Stimulated activated CD8-positive, alpha-beta memory T cell treated with anti-CD3 and anti-CD28 coated beads, Interleukin-4, amount 100 ng/mL, for 4 hours (primary cell): ENCODE measurements at regions not wholly inside any gene's neighbourhood (a gene's known extent, or its start where the extent isn't known, plus 50 kb on each side); places are given as distances from the start of the nearest gene placed in this dataset.
"Not testable (repeated sequence)": the region's sequence is repeated elsewhere in the genome, so short reads cannot be mapped to it uniquely, and the experiment has no call there.

ENCODE experiments used
- DNase-seq, 2 donors: peaks; one replicate each; pipeline ENCODE4 v3.0.0-alpha.2; 2020; ENCODE audit warnings: low read depth in 2 of 2, low spot score in 1 of 2

DNA sequence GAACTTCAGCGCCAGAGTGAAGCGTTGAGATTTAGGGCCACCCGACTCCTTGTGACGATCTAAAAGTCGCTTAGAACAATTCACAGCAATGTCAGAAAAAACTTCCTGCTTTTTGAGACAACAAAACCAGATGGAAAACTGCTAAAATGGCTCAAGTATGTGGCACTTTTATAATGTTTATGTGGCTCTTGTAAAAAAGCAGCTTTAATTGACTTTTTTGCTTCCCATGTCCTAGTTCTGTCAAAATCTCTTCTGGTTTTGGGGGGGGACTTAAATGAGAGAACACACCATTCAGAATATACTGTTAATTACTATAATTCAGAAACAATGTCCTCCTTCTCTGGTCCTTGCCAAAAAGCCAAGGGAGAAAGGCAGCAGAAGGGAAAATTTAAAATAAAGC lies 154.7 kb upstream of the LSM14A start:
- DNase-seq: no peak

DNA sequence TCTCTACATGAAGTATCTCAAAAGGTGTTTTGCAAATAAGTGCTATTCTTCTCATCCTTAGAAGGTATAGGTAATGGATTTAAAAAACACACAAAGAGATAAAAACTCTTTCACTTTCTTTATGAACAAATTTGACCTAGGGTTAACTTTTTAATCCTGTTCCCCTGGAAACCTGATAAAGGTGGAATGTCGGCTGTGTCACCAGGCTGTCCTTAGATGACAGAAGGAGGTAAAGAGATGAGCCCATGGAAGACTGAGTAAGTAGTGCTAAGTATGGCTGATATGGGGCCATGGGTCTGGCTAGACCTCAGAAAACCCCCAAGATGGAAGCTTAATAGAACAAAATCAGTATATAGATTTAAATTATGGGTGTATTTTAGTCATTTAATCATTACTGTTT lies 153.8 kb upstream of the LSM14A start:
- DNase-seq: no peak

DNA sequence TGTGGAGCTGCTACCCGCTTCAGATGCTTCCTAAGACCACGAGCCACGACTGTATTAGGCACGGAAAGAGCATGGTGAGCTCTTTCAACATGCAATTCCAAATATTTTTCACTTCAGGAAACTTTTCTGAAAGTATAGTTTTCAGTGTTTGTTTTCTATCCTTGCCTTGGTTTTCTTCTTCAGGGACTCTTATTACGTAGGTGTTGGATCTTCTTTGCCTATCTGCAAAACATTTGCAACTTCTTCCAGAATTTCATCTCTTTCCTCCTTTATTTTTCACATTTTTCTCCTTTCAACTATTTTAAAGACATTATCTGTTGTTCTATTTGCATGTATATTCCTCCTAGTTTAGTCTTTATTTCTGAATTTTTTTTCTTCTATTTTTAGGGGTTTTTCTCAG lies 148.9 kb upstream of the LSM14A start:
- no peak for DNase-seq

DNA sequence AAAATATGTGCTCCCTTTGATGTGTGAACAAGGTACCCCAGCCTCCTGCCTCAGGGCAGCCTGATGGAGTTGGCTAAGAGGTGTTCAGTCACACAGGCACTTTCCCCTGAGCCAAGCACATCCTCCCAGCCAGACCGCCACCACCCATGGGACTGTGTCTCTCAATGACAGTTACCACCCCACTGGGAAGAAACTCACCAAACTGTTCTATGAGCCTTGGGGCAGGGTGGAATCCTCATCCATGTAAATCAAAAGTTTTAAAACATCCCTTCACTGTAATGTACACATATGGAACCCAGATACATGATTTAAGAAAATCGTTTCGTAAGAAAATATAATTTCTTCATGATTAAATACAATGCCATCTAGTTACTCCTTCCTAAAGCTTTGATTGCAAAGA lies 138.4 kb upstream of the LSM14A start:
- DNase-seq: no peak

DNA sequence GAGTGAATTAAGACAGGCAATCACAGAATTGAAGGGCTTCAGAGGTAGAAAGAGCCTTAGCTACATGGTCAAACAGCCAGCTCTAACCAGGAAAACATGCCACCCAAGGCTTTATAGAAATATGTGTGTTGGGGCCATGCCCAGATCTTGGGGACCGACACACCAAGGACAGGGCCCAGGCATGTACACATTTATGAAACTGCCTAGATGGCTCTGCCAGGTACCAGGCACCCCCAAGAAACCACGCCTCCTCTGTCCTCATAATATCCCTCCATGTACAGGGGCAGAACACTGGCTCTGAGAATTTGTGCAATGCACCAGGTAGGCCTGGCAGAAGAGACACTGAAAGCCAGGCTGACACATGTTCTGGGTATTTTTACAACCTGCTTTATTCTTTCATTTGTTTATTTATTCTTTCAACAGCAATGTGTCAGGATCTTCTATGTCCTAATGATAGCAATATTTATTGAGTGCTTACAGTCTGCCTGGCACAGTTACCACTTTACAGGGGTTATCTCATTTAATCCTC lies 137.9 kb upstream of the LSM14A start:
- no peak for DNase-seq

DNA sequence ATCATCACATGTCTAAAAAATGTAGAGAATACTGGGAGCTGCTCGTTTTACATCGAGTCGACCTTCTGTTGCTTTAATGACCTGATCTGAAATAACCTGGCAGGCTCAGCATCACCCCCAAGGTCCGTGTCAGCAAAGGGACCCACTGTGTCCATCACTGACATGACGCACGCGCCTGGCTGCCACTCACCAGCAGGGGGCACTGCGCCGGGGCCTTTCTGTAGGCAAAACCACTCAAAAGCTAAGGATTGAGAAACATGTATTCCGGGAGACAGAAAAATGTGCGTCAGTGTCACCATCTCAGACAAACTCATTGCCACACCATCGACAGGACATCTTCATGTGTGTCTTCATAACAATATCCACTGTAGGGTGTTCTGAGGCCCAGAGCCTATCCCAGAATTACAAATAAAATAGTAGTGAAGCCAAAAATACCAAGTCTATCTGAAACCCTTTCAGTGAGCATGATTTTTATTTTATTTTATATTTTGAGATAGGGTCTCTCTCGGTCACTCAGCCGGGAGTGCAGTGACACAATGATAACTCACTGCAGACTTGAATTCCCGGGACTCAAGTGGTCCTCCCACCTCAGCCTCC lies 130.3 kb upstream of the LSM14A start:
- peak; percentile 35 to 57 for DNase-seq

DNA sequence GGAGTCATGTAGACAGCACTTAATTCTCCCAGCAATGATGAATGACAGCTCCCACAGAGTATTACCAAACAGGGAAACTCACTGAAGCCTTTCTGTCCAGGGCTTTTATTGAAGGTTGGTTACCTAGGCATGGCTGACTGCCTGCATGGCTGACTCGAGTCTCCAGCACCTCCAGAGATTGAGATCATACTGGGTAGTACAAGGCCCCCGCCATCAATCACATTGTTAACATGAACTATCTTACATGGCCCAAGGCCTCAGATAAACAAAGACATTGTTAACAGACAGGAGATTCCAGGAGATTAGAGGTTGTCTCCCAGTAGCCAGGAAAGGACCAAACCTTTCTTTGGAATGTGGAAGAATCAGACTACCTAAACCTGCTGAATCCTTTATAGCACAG lies 128.3 kb upstream of the LSM14A start:
- no peak for DNase-seq

DNA sequence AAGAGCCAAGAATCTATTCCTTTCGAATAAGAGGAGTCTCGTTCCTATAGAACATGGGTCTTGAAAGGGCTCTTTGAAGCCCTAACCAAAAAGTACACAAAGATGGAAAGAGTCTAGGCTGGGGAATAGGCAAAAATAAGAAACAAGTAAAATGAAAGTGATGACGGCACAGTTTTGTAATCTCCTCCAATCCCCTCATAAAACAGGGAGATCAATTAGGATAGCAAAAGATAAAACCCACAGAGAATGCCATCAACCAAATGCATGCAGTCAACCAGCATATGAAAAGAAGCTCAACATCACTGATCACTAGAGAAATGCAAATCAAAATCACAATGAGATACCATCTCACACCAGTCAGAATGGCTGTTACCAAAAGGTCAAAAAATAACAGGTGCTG lies 122.4 kb upstream of the LSM14A start:
- no peak for DNase-seq

DNA sequence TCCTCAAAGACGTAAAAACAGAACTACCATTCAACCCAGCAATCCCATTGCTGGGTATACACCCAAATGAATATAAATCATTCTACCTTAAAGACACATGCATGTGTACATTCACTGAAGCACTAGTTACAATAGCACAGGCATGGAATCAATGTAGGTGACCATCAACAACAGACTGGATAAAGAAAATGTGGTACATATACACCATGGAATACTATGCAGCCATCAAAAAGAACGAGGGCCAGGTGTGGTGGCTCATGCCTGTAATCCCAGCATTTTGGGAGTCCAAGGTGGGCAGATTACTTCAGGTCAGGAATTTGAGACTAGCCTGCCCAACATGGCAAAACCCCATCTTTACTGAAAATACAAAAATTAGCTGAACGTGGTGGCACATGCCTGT lies 121.9 kb upstream of the LSM14A start:
- not testable (repeated sequence) for DNase-seq

DNA sequence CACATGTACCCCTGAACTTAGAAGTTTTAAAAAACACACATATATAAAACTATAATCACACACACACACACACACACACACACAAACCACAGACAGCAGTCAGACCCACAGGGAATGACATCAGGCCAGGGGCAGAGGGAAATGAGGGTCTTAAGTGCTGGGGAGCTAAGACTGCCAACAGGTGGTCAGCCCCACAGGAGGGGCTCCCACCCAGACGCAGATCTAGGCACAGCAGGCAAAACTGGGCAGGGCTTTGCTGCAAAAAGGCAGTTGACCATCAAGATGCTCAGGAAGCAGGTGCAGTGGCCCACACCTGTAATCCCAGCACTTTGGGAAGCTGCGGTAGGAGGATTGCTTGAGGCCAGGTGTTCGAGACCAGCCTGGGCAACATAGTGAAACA lies 121.0 kb upstream of the LSM14A start:
- no peak for DNase-seq

DNA sequence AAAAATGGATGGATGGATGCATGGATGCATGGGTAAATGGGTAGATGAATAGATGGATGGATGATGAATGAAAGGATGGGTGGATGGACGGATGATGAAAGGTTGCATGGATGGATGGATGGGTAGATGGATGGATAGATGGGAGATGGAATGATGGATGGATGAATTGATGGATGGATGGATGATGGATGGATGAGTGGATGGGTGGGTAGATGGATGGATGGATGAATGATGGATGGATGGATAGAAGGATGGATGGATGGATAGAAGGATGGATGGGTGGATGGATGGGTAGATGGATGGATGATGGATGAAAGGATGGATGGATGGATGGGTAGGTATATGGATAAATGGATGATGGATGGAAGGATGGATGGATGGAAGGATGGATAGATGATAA lies 115.1 kb upstream of the LSM14A start:
- no peak for DNase-seq

DNA sequence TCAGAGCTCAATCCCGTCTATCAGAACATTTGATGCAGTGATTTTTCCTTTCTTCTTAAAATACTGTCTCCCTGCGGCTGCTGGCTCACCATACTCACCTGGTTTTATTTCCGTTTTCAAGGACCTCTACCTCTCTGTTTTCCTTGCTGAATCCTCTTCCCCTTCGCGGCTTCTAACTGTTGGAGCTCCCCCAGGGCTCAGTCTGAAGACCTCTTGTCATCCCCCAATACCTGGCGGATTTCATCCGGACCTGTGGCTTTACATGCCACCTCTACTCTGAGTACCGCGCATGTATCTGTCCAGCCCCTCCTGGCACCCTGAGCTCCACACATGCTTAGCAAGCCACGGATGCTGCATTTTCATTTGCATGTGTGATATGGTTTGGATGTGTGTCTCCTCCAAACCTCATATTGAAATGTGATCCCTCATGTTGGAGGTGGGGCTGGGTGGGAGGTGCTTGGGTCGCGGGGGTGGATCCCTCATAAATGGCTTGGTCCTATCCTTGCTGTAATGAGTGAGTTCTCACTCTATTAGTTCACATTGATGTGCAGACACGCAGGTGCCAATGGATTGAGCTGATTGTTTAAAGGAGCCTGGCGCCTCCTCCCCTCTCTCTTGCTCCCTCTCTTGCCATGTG lies 106.2 kb upstream of the LSM14A start:
- DNase-seq: no peak

DNA sequence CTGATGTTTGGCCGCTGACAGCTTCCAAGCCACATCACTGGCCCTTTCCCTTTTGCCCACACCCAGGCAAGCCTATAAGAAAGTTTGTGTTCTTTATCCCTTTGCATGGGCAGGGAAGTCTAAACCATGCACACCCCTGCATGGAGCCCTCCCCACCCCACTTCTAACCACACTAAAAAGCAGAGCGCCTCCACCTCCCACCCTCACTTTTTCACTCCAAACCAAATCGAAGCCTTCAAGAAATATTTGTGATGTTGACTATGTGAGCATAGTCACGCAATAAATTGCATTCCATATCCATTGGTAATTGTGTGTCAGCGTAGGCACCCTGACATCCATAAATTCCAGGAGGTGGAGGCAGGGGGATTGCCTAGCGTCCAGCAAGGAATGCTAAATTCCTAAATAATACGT lies 104.4 kb upstream of the LSM14A start:
- DNase-seq: no peak

DNA sequence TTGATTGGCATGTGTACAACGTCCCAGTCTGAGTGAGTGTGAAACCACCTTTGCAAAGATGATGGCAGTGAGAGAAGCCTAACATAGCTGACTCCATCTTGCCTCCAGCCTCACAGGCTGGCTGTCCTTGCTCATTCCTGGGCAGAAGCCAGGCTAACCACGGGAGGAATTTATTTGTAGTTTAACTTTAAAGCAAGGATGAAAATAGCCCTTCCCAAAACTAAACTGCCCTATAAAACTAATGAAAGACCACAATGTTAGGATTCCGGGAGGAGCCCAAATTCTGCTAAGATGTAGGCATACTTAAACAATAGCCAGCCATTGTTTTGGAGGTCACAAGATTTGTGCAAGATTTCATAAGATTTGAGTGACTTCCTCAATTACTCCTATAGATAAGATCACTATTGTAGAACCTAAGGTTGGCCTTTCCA lies 96.6 kb upstream of the LSM14A start:
- no peak for DNase-seq

DNA sequence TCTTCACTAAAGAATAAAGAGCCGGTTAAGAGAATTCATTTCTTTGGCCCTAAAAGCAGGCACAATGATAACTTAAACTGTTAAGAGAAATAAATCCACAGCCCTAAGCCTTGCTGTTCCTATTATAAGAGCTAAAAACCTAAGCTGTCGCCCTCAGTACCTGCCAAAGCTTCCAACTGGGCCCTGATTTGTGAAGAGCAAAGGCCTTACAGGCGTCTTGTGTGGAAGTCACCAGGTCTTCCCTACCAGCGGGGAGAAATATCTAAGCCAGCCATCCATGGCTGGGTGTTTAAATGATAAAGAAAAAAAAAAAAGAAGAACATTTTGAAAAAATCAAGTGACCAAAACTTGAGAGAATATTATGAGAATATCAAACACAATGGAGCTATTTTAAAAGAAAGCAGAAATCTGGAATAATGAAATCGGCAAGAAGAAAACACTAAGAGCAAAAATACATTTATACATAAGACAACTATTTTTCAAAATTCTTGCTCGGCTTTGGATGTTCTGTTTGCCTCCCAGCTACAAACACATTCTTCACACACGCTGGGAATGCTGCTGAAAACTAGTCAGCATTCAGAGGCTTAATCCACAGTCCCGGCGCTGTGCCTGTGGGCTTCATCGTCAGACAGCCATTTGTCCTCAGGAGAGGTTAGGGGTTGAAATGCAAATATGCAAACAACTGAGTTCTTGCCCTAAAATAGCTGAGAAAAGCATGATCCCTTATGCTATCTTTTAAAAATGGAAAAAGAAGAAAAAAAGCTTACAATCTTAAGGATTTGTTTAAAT lies 89.8 kb upstream of the LSM14A start:
- no peak for DNase-seq

DNA sequence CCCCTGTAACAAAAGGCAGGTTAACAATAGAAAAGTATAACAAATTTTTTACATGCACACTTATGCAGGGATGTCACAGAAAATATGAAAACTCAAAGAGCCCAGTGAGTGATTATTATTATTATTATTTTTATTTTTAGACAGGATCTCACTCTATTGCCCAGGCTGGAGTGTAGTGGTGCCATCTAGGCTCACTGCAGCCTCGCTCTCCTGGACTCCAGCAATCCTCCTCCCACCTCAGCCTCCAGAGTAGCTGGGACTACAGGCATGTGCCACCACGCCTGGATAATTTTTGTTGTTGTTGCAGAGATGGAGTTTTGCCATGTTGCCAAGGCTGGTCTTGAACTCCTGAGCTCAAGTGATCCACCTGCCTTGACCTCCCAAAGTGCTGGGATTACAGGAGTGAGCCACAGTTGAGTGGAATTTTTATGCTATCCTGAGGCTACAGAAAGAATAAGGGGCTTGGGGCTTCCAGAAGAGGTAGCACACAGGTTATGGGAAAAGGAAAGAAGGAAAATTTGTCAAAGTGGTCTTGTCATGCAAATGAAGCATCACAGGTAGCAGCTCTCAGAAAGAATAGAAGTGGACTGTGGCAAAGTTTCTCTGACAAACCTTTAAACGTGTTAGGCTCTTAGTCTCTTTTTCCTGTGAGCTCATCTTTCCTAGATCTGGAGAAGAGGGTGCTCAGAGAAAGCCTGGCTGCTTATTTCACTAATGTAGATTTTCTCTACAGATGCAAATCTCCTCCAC lies 87.7 kb upstream of the LSM14A start:
- no peak for DNase-seq

DNA sequence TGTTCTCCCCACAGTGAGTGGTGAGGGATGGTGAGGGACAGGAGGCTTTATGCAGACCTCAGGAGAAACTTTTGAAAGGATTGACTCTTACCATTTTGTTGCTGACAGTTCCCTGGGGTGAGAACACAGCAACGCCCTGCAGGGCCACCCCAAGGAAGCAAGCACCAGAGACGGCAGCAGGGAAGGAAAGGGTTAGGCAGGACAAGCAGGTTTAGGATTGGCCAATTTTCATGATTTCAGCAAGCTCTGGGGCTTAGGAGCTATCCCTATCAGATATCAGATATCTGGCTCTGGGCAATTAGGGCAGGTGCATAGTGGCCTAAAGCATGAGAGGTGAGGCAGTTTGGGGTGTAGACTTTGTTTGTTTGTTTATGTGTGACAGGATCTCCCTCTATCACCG lies 87.0 kb upstream of the LSM14A start:
- DNase-seq: no peak

DNA sequence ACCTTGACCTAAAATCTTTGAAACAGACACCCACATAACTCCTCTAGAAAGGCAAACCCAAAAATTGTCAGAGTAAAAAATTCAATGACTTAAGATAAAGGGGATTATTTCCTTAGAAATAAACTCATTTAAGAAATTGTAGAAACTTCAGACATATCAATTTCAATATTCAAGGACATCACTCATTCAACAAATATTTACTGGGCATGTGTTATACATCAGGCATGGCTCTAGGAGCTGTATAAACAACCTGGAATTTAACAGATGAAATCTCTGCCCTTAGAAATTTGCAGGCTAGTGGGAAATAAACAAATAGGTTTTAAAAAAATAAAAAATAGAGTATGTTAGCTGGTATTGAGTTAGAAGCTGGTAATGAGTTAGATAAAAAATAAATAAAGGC lies 84.0 kb upstream of the LSM14A start:
- DNase-seq: no peak

DNA sequence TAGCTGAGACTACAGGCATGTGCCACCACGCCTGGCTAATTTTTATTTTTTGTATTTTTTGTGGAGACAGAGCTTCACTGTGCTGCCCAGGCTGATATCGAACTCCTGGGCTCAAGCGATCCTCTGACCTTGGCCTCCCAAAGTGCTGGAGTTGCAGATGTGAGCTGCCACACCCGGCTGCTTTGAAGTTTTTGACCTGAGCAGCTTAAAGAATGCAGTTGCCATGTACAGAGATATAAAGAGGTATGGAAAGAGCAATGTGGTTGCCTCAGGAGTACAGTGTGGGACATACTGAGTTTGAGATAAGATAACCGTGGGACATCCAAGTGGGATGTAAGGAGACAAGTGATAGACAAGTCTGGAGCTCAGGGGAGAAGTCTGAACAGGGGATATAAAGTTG lies 82.7 kb upstream of the LSM14A start:
- DNase-seq: no peak

DNA sequence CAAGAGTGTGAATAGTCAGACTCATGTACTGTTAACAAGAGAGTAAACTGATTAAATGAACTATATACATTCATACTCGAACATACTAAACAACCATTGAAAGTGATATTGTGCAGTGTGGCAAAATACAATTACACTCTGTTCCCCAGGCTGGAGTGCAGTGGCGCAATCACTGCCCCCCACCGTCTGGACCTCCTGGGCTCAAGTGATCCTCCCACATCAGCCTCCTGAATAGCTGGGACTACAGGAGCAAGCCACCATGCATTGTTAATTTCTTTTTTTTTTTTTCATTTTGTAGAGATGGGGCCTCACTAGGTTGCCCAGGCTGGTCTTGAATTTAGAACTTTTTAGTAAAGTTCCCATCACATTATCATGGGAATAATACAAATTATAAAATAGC lies 77.3 kb upstream of the LSM14A start:
- DNase-seq: no peak

DNA sequence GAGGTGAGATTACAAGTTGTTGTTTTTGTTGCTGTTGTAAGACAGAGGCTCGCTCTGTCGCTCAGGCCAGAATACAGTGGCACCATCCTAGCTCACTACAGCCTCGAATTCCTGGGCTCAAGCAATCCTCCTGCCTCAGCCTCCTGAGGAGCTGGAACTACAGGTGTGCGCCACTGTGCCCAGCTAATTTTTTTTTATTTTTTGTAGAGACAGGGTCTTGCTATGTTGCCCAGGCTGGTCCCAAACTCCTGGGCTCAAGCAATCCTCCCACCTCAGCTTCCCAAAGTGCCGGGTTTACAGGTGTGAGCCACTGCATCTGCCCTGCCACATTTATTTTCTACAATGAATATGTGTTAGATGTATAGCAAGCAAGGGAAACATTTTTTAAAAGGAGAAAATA lies 76.9 kb upstream of the LSM14A start:
- DNase-seq: not testable (repeated sequence)
